ENCODE measurements at regions not wholly inside any gene's neighbourhood (a gene's known extent, or its start where the extent isn't known, plus 50 kb on each side); places are given as distances from the start of the nearest gene placed in this dataset.

- Mint-ChIP-seq H3K27me3 (no peaks in the 10 kb centered on the region), H3K4me3 (no peak overlapping the region), H3K9me3 (peaks cover 3 to 37% (median 17%) of the 10 kb centered on the region in 9 donors), H3K36me3 (peaks cover 0 to 4% (median 0%) of the 10 kb centered on the region in 3 donors), H3K27ac (no peak overlapping the region), H3K4me1 (no peaks in the 10 kb centered on the region)
- DNase-seq: no peak
- POLR2A ChIA-PET: no interaction called here
- ATAC-seq: no peak
These were observed 428.9 kb upstream of the SOX11 start for GRCh38 chr2:5263291-5263690.

- H3K9me3 Mint-ChIP-seq: peaks cover 3 to 40% (median 13%) of the 10 kb centered on the region in 9 donors
- POLR2A ChIA-PET: no interaction called here
- no peak overlapping the region for H3K4me3 Mint-ChIP-seq
- no peak overlapping the region for H3K27ac Mint-ChIP-seq
- H3K36me3 Mint-ChIP-seq: peaks cover 0 to 4% (median 0%) of the 10 kb centered on the region in 3 donors
- H3K27me3 Mint-ChIP-seq: no peaks in the 10 kb centered on the region
- ATAC-seq (no peak), DNase-seq (no peak)
- no peaks in the 10 kb centered on the region for H3K4me1 Mint-ChIP-seq
These were observed 427.8 kb upstream of the SOX11 start for GRCh38 chr2:5264361-5264760.

- no peak overlapping the region for H3K27ac Mint-ChIP-seq
- H3K9me3 Mint-ChIP-seq: peaks cover 0 to 7% (median 2%) of the 10 kb centered on the region in 9 donors
- no peak overlapping the region for H3K4me3 Mint-ChIP-seq
- peaks cover 0 to 4% (median 0%) of the 10 kb centered on the region in 5 donors for H3K27me3 Mint-ChIP-seq
- ATAC-seq (no peak), DNase-seq (no peak)
- POLR2A ChIA-PET: no interaction called here
- peaks cover 0 to 2% (median 0%) of the 10 kb centered on the region in 4 donors for H3K4me1 Mint-ChIP-seq
- no peaks in the 10 kb centered on the region for H3K36me3 Mint-ChIP-seq
These were observed 407.1 kb upstream of the SOX11 start for GRCh38 chr2:5285061-5285460.

- POLR2A ChIA-PET: no interaction called here
These were observed 406.1 kb upstream of the SOX11 start for GRCh38 chr2:5285872-5286769.

GRCh38 chr2:5287558-5288334 is 404.4 kb upstream of the SOX11 start:
- Mint-ChIP-seq H3K4me3 (no peak overlapping the region), H3K9me3 (peaks cover 0 to 12% (median 2%) of the 10 kb centered on the region in 9 donors), H3K36me3 (no peaks in the 10 kb centered on the region), H3K4me1 (peaks cover 0 to 2% (median 0%) of the 10 kb centered on the region in 4 donors), H3K27ac (no peak overlapping the region), H3K27me3 (peaks cover 0 to 4% (median 0%) of the 10 kb centered on the region in 5 donors)
- POLR2A ChIA-PET: no interaction called here
- DNase-seq: no peak
- ATAC-seq: no peak

More at GRCh38 chr2:5285872-5286769, 406.1 kb upstream of the SOX11 start:
- H3K36me3 Mint-ChIP-seq: no peaks in the 10 kb centered on the region
- ATAC-seq (no peak), DNase-seq (no peak)
- H3K27ac Mint-ChIP-seq: no peak overlapping the region
- H3K4me1 Mint-ChIP-seq: peaks cover 0 to 2% (median 0%) of the 10 kb centered on the region in 4 donors
- peaks cover 0 to 7% (median 2%) of the 10 kb centered on the region in 9 donors for H3K9me3 Mint-ChIP-seq
- peaks cover 0 to 4% (median 0%) of the 10 kb centered on the region in 5 donors for H3K27me3 Mint-ChIP-seq
- H3K4me3 Mint-ChIP-seq: no peak overlapping the region

GRCh38 chr2:5290900-5291546 is 401.2 kb upstream of the SOX11 start:
- Mint-ChIP-seq H3K9me3 (peaks cover 0 to 12% (median 2%) of the 10 kb centered on the region in 9 donors), H3K4me1 (no peaks in the 10 kb centered on the region), H3K27ac (no peak overlapping the region), H3K36me3 (no peaks in the 10 kb centered on the region), H3K27me3 (no peaks in the 10 kb centered on the region), H3K4me3 (no peak overlapping the region)
- POLR2A ChIA-PET: no interaction called here
- DNase-seq (no peak), ATAC-seq (no peak)

- Mint-ChIP-seq H3K27me3 (no peaks in the 10 kb centered on the region), H3K36me3 (peaks cover 0 to 6% (median 0%) of the 10 kb centered on the region in 3 donors), H3K4me1 (no peaks in the 10 kb centered on the region), H3K27ac (no peak overlapping the region), H3K9me3 (peaks cover 0 to 39% (median 10%) of the 10 kb centered on the region in 9 donors), H3K4me3 (no peak overlapping the region)
- ATAC-seq: no peak
- POLR2A ChIA-PET: no interaction called here
- DNase-seq: no peak
These were observed 387.5 kb upstream of the SOX11 start for GRCh38 chr2:5304640-5305039.

GRCh38 chr2:5315041-5315440 is 377.1 kb upstream of the SOX11 start:
- no peaks in the 10 kb centered on the region for H3K4me1 Mint-ChIP-seq
- DNase-seq: no peak
- no peak overlapping the region for H3K4me3 Mint-ChIP-seq
- POLR2A ChIA-PET: no interaction called here
- peaks cover 0 to 9% (median 0%) of the 10 kb centered on the region in 5 donors for H3K27me3 Mint-ChIP-seq
- H3K9me3 Mint-ChIP-seq: peaks cover 0 to 19% (median 4%) of the 10 kb centered on the region in 9 donors
- H3K27ac Mint-ChIP-seq: no peak overlapping the region
- no peak for ATAC-seq
- H3K36me3 Mint-ChIP-seq: no peaks in the 10 kb centered on the region

- no peaks in the 10 kb centered on the region for H3K4me1 Mint-ChIP-seq
- ATAC-seq (no peak), DNase-seq (no peak)
- no peak overlapping the region for H3K4me3 Mint-ChIP-seq
- H3K9me3 Mint-ChIP-seq: peaks cover 0 to 20% (median under 1%) of the 10 kb centered on the region in 9 donors
- no peaks in the 10 kb centered on the region for H3K36me3 Mint-ChIP-seq
- POLR2A ChIA-PET: no interaction called here
- no peak overlapping the region for H3K27ac Mint-ChIP-seq
- peaks cover 0 to 9% (median 0%) of the 10 kb centered on the region in 5 donors for H3K27me3 Mint-ChIP-seq
These were observed 376.7 kb upstream of the SOX11 start for GRCh38 chr2:5315512-5315911.

- no peak overlapping the region for H3K27ac Mint-ChIP-seq
- no peaks in the 10 kb centered on the region for H3K36me3 Mint-ChIP-seq
- no peak overlapping the region for H3K4me3 Mint-ChIP-seq
- H3K27me3 Mint-ChIP-seq: peaks cover 0 to 9% (median 0%) of the 10 kb centered on the region in 5 donors
- H3K9me3 Mint-ChIP-seq: peaks cover 0 to 25% (median 0%) of the 10 kb centered on the region in 9 donors
- DNase-seq (no peak), ATAC-seq (no peak)
- no peaks in the 10 kb centered on the region for H3K4me1 Mint-ChIP-seq
- POLR2A ChIA-PET: no interaction called here
These were observed 376.1 kb upstream of the SOX11 start for GRCh38 chr2:5316001-5316490.

- no peaks in the 10 kb centered on the region for H3K36me3 Mint-ChIP-seq
- POLR2A ChIA-PET: no interaction called here
- DNase-seq: no peak
- no peaks in the 10 kb centered on the region for H3K27me3 Mint-ChIP-seq
- no peaks in the 10 kb centered on the region for H3K4me1 Mint-ChIP-seq
- H3K9me3 Mint-ChIP-seq: peaks cover 0 to 20% (median 0%) of the 10 kb centered on the region in 9 donors
- H3K27ac Mint-ChIP-seq: no peak overlapping the region
- H3K4me3 Mint-ChIP-seq: no peak overlapping the region
- no peak for ATAC-seq
These were observed 372.7 kb upstream of the SOX11 start for GRCh38 chr2:5319493-5319892.

GRCh38 chr2:5322396-5322795 is 369.8 kb upstream of the SOX11 start:
- no peak overlapping the region for H3K27ac Mint-ChIP-seq
- H3K9me3 Mint-ChIP-seq: peaks cover 0 to 20% (median 0%) of the 10 kb centered on the region in 9 donors
- ATAC-seq (no peak), DNase-seq (no peak)
- POLR2A ChIA-PET: no interaction called here
- H3K27me3 Mint-ChIP-seq: no peaks in the 10 kb centered on the region
- no peak overlapping the region for H3K4me3 Mint-ChIP-seq
- no peaks in the 10 kb centered on the region for H3K4me1 Mint-ChIP-seq
- H3K36me3 Mint-ChIP-seq: no peaks in the 10 kb centered on the region
